CD4-positive, alpha-beta T cell treated with Interleukin-2 at 100 ng/mL for 4 hours (primary cell): ENCODE measurements at regions not wholly inside any gene's neighbourhood (a gene's known extent, or its start where the extent isn't known, plus 50 kb on each side); places are given as distances from the start of the nearest gene placed in this dataset.
"Not testable (repeated sequence)": the region's sequence is repeated elsewhere in the genome, so short reads cannot be mapped to it uniquely, and the experiment has no call there.

ENCODE experiments used
- DNase-seq: peaks from one replicate; pipeline ENCODE4 v3.0.0-alpha.2; 2020; ENCODE audit warnings: low spot score

DNA sequence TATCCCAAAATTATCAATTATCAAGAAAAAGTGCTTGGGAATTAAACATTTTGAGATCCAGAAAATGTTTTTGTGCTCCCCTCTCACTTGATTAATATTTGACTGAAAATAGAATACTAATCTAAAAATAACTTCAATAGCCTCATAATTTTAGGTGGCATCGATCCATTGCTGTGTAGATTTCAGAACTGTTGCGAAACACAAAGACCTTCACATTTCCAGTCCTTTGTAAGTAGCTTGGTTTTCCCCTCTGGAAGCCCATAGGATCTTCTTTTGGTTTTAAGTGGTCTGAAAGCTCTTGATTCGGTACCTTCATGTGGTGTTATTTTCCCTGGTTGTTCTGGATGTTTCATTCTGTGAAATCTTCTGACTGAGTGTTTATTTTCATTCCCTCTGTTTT lies 176.5 kb downstream of the NUFIP1 start:
- DNase-seq = no peak

- DNase-seq = no peak
Measured at GRCh38 chr13:44810061-44810840, 179.0 kb downstream of the NUFIP1 start.

DNA sequence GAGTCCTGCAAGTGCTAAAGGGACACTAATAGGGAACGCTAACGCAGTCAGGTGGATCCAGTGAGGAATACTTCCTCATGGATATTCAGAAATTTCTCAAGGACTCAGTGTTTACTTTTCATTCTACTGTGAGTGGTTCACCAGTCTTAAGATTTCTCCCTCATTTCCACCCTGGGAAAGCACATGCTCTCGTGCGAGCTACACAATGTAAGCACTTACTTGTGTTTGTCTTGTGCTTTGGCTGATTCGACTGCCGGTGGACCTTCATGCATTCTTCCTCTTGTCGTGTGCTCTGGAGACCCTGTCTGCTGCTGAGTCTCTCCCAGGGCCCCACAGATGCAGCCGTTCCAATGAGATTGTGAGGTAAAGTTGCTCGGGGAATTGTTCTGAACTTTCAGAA lies 180.1 kb downstream of the NUFIP1 start:
- DNase-seq = no peak

GRCh38 chr13:44808185-44808584 lies 181.1 kb downstream of the NUFIP1 start:
- DNase-seq = no peak

- no peak for DNase-seq
Measured at GRCh38 chr13:44807449-44808034, 181.7 kb downstream of the NUFIP1 start.

- no peak for DNase-seq
Measured at GRCh38 chr13:44806826-44807225, 182.4 kb downstream of the NUFIP1 start.

DNA sequence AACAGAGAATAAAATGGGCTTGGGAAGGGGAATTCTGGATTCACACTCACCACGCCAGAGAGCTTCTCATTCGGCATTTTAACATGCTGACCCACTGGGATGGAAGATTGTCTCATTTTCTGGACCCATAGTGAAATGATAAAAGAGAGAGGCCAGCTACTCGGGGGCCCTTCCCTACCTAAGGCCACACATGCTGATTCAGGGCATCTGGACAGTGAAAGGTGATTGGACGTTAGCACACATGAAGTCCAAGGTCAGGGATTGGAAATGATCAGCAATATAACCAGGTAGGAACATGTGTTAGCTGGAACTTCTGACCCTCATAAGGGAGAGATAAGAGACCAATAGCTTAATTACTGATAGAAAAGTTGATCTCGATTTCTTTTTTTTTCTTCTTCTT lies 183.7 kb downstream of the NUFIP1 start:
- no peak for DNase-seq

- DNase-seq = no peak
Measured at GRCh38 chr13:44803390-44803789, 185.9 kb downstream of the NUFIP1 start.

DNA sequence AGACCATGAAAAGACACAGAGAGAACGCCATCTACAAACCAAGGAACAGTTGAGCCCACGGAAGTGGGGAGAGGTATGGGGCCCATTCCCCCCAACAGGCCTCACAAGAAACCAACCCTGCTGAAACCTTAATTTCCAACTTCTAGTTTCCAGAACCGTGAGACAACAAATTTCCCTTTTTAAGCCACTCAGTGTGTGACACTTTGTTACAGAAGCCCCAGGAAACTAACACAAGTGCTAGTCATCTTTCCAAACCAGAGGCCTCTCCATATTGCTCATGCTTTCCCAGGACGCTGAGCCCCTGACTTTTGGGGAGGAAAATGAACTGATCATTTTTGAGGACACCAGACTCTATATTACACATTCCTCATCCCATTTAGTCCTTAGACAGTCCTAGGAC lies 186.8 kb downstream of the NUFIP1 start:
- no peak for DNase-seq

DNA sequence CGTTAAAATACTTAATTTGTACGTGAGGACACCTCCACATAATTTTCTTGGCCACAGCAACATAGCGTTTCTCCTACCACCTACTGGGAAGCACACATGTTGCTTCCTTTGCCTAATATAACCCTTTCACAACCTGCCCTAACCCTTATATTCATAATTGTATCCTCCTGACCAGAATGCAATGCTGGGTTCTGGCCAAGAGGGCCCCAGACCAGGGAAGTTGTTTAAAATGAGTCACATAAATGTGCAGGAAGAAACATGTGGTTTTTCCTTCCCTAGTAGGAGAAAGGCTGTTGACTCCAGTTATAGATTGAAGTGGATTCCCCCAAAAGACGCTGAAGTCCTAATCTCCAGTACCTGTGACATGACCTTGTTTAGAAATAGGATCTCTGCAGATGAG lies 187.3 kb downstream of the NUFIP1 start:
- no peak for DNase-seq

- no peak for DNase-seq
Measured at GRCh38 chr13:44800626-44801025, 188.6 kb downstream of the NUFIP1 start.

DNA sequence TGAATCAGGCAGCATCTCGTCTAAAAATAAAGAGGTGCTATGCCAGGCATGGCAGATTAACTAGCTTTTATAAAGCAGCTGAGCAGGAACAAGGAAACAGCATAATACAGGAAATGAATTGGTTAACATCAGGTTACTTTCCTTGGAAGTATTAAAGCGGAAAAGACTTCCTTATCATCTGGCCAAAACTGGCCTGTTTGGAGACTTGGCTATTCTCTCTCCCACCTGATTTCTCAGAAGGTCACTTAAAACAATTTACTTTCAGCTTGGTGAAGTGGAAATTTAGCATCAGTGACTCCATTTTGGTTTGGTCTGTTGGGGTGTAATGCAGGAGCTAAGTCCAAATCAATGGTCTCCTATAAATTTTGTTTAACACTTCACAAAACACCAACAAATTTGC lies 191.6 kb downstream of the NUFIP1 start:
- DNase-seq = no peak

- no peak for DNase-seq
Measured at GRCh38 chr13:44796597-44797490, 192.4 kb downstream of the NUFIP1 start.

DNA sequence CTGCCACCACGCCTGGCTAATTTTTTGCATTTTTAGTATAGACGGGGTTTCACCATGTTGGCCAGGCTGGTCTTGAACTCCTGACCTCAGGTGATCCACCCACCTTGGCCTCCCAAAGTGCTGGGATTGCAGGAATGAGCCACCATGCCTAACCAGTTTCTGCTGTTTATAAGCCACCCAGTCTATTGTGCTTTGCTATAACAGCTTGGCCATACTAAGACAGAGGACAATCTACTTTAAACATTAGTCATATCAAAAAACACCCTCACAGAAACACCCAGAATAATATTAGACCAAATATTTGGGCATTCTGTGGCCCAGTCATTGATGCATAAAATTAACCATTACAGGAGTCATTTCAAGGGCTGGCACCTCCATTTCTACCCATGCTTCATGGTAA lies 193.2 kb downstream of the NUFIP1 start:
- not testable (repeated sequence) for DNase-seq

DNA sequence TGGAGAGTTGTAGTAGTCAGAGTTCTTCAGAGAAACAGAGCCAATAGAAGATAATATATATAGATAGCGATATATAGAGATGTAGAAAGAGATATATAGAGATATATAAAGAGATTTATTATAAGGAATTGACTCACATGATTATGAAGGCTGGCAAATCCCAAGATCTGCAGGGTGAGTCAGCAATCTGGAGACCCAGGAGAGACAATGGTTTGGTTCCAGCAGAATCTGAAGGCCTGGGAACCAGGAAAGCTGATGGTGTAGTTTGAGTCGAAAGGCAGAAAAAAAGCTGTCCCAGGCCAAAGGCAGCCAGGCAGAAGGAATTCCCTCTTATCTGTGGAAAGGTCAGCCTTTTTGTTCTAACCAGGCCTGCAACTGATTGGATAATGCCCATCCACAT lies 194.1 kb downstream of the NUFIP1 start:
- no peak for DNase-seq

DNA sequence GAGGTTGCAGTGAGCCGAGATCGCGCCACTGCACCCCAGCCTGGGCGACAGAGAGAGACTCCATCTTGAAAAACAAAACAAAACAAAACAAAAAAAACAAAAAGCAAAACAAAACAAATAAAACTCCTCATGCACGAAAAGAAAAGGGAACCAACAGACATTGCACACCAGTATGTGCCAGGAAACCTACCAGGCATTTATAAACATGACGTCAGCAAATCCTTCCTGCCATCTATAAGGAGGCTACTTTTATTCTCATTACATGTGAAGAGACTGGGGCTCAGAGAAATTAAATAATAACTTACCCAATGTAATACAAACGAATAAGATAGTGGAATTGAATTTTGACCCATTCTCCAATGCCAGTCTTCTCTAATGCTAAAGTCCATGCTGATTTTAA lies 197.2 kb downstream of the NUFIP1 start:
- DNase-seq = no peak

GRCh38 chr13:44790289-44790688 lies 199.0 kb downstream of the NUFIP1 start:
- DNase-seq = no peak

GRCh38 chr13:44787617-44788016 lies 201.7 kb downstream of the NUFIP1 start:
- no peak for DNase-seq

DNA sequence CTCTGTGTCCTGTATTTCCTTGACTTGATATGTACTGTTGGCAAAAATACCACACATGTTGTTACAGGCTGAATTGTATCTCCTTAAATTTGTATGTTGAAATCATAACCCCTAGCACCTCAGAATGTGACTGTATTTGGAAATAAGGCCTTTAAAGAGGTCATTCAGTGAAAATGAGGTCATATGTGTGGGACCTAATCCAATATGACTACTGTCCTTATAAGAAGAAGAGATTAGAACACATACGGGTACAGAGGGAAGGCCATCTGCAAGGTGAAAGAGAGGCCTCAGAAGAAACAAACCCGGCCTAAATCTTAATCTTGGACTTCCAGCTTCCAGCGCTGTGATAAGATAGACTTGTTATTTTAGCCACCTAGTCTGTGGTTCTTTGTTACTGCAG lies 202.5 kb downstream of the NUFIP1 start:
- DNase-seq = no peak

- no peak for DNase-seq
Measured at GRCh38 chr13:44785401-44785800, 203.9 kb downstream of the NUFIP1 start.

GRCh38 chr13:44784708-44785080 lies 204.6 kb downstream of the NUFIP1 start:
- DNase-seq = no peak

GRCh38 chr13:44783994-44784707 lies 205.1 kb downstream of the NUFIP1 start:
- no peak for DNase-seq
